ENCODE measurements at regions not wholly inside any gene's neighbourhood (a gene's known extent, or its start where the extent isn't known, plus 50 kb on each side); places are given as distances from the start of the nearest gene placed in this dataset.
A peak's percentile ranks its signal among the peaks of the same experiment; 100 is the strongest.
"Not testable (repeated sequence)": the region's sequence is repeated elsewhere in the genome, so short reads cannot be mapped to it uniquely, and the experiment has no call there.

DNA sequence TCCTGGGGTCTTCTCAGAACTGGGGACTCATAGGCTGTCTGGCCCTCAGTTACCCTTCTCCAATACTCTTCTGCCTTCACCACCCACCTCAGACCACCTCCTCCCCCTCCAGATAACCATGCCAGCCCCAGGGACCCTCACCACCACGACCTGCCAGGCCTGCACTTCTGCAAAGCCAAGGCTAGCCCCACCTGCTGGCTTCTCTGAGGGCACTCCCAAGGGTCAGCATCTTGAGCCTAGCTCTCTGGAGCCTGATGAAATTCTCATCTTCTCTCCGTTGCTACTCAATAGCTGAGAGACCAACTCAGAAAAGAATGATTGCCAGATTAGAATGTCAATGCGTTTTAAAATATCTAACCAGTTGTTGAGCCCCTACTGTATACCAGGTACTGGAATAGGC is 56.1 kb upstream of the LYRM9 start:
- Histone ChIP-seq H3K4ac (ENCODE audit: low read depth, low read length) (no peak overlapping the region), H4K20me1 (ENCODE audit: control insufficient read depth, insufficient read depth, insufficient read length) (no peaks in the 10 kb centered on the region), H3K27me3 (ENCODE audit: insufficient read depth, low read length) (no peaks in the 10 kb centered on the region), H3K27ac (ENCODE audit: insufficient read length, low read depth, low read length) (no peak overlapping the region), H2AFZ (ENCODE audit: low read length) (no peak overlapping the region), H3K14ac (ENCODE audit: insufficient read depth, low read length) (no peak overlapping the region; the same call in 1 of the 2 replicates), H3K79me2 (ENCODE audit: insufficient read depth, low read length) (no peaks in the 10 kb centered on the region), H2AK5ac (ENCODE audit: insufficient read length, low read length) (no peak overlapping the region), H2BK12ac (ENCODE audit: insufficient read length, low read depth, low read length) (no peak overlapping the region), H3K79me1 (ENCODE audit: insufficient read depth, low read depth, low read length, poor library complexity, severe bottlenecking) (no peaks in the 10 kb centered on the region), H2BK5ac (ENCODE audit: insufficient read length, low read length) (no peak overlapping the region), H2BK120ac (ENCODE audit: low read depth, low read length, poor library complexity, severe bottlenecking) (no peak overlapping the region), H3K4me1 (ENCODE audit: insufficient read depth, low read length) (peaks cover 2% of the 10 kb centered on the region; the same call in 1 of the 2 replicates), H2BK20ac (ENCODE audit: low read depth, low read length, poor library complexity, severe bottlenecking) (no peak overlapping the region), H3K23ac (ENCODE audit: insufficient read length, low read depth, low read length) (no peak overlapping the region), H4K8ac (replicated peaks; ENCODE audit: insufficient read length, low read depth, low read length) (no peak overlapping the region), H3K9me3 (ENCODE audit: control insufficient read depth, low read depth, low read length) (no peaks in the 10 kb centered on the region), H3K23me2 (ENCODE audit: insufficient read length, low read depth, low read length, poor library complexity, severe bottlenecking) (no peaks in the 10 kb centered on the region), H4K91ac (ENCODE audit: insufficient read length, low read depth, low read length) (no peak overlapping the region), H3K9ac (ENCODE audit: extremely low read depth, insufficient read length, low read length) (no peak overlapping the region), H3K4me2 (ENCODE audit: insufficient read depth, insufficient read length, low read length) (no peak overlapping the region), H2BK15ac (ENCODE audit: low read depth, low read length) (no peak overlapping the region), H3K56ac (ENCODE audit: insufficient read length, low read depth, low read length) (no peak overlapping the region), H3K18ac (ENCODE audit: insufficient read length, low read depth, low read length) (no peak overlapping the region), H4K5ac (ENCODE audit: insufficient read length, low read depth, low read length) (no peak overlapping the region), H3T11ph (ENCODE audit: low read length) (no peak overlapping the region)
- H3K27me3 Mint-ChIP-seq (ENCODE audit: low read depth) = peaks cover 4% of the 10 kb centered on the region; the same call in 1 of the 2 replicates
- no CpG with 5 or more reads among the region's 3 CpGs for WGBS (ENCODE audit: extremely low coverage, insufficient read length, low lambda C conversion rate)
- peak; percentile 64 for DNase-seq
- no peaks in the 10 kb centered on the region for H3K36me3 Mint-ChIP-seq (ENCODE audit: insufficient read depth in 1 of 3, low read depth in 3 of 3)
- H3K9me3 Mint-ChIP-seq = no peaks in the 10 kb centered on the region
- no peak overlapping the region for H3K4me3 Mint-ChIP-seq
- peak overlapping the region in 1 of 3 experiments; percentile 11; a peak in 1 of 7 replicates for H3K27ac Mint-ChIP-seq
- H3K4me1 Mint-ChIP-seq = peaks cover 21 to 39% of the 10 kb centered on the region in 2 experiments
- TF ChIP-seq, protein P1, sequence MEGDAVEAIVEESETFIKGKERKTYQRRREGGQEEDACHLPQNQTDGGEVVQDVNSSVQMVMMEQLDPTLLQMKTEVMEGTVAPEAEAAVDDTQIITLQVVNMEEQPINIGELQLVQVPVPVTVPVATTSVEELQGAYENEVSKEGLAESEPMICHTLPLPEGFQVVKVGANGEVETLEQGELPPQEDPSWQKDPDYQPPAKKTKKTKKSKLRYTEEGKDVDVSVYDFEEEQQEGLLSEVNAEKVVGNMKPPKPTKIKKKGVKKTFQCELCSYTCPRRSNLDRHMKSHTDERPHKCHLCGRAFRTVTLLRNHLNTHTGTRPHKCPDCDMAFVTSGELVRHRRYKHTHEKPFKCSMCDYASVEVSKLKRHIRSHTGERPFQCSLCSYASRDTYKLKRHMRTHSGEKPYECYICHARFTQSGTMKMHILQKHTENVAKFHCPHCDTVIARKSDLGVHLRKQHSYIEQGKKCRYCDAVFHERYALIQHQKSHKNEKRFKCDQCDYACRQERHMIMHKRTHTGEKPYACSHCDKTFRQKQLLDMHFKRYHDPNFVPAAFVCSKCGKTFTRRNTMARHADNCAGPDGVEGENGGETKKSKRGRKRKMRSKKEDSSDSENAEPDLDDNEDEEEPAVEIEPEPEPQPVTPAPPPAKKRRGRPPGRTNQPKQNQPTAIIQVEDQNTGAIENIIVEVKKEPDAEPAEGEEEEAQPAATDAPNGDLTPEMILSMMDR (conservative IDR thresholded peaks at IDR 0.05) = peak; percentile 47; the same call in 2 of the 3 replicates

DNA sequence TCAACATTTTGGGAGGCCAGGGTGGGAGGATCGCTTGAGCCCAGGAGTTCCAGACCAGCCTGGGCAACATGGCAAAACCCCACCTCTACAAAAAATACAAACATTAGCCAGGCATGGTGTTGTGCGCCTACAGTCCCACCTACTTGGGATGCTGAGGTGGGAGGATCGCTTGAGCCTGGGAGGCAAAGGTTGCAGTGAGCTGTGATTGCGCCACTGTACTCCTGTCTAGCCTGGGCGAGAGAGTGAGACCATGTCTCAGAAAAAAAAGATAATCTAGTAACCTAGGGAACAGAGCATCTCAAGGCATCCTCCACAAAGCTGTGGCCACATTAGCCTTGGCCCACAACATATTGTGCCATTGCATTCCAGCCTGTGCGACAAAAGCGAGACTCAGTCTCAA is 57.1 kb upstream of the LYRM9 start:
- H3K36me3 Mint-ChIP-seq (ENCODE audit: insufficient read depth in 1 of 3, low read depth in 3 of 3); H4K8ac ChIP-seq (replicated peaks; ENCODE audit: insufficient read length, low read depth, low read length); H3K4me1 ChIP-seq (ENCODE audit: insufficient read depth, low read length); H4K20me1 ChIP-seq (ENCODE audit: control insufficient read depth, insufficient read depth, insufficient read length); H3T11ph ChIP-seq (ENCODE audit: low read length); H3K27ac ChIP-seq (ENCODE audit: insufficient read length, low read depth, low read length); H3K9ac ChIP-seq (ENCODE audit: extremely low read depth, insufficient read length, low read length); H2BK120ac ChIP-seq (ENCODE audit: low read depth, low read length, poor library complexity, severe bottlenecking); H2AK5ac ChIP-seq (ENCODE audit: insufficient read length, low read length); H3K79me2 ChIP-seq (ENCODE audit: insufficient read depth, low read length); H4K91ac ChIP-seq (ENCODE audit: insufficient read length, low read depth, low read length); H3K4me3 Mint-ChIP-seq; H2BK12ac ChIP-seq (ENCODE audit: insufficient read length, low read depth, low read length); H2AFZ ChIP-seq (ENCODE audit: low read length); H3K4ac ChIP-seq (ENCODE audit: low read depth, low read length); H3K4me2 ChIP-seq (ENCODE audit: insufficient read depth, insufficient read length, low read length); H2BK5ac ChIP-seq (ENCODE audit: insufficient read length, low read length); H3K79me1 ChIP-seq (ENCODE audit: insufficient read depth, low read depth, low read length, poor library complexity, severe bottlenecking); H3K27ac Mint-ChIP-seq; H2BK20ac ChIP-seq (ENCODE audit: low read depth, low read length, poor library complexity, severe bottlenecking); H3K9me3 Mint-ChIP-seq; H3K23me2 ChIP-seq (ENCODE audit: insufficient read length, low read depth, low read length, poor library complexity, severe bottlenecking); H3K56ac ChIP-seq (ENCODE audit: insufficient read length, low read depth, low read length); H4K5ac ChIP-seq (ENCODE audit: insufficient read length, low read depth, low read length); H3K27me3 Mint-ChIP-seq (ENCODE audit: low read depth); DNase-seq; H3K23ac ChIP-seq (ENCODE audit: insufficient read length, low read depth, low read length); H3K18ac ChIP-seq (ENCODE audit: insufficient read length, low read depth, low read length); H2BK15ac ChIP-seq (ENCODE audit: low read depth, low read length); H3K27me3 ChIP-seq (ENCODE audit: insufficient read depth, low read length); H3K9me3 ChIP-seq (ENCODE audit: control insufficient read depth, low read depth, low read length); H3K14ac ChIP-seq (ENCODE audit: insufficient read depth, low read length): not testable (repeated sequence)
- no CpG with 5 or more reads among the region's 7 CpGs for WGBS (ENCODE audit: extremely low coverage, insufficient read length, low lambda C conversion rate)
- H3K4me1 Mint-ChIP-seq = peaks cover 22 to 39% of the 10 kb centered on the region in 2 experiments

All from H9 (cell line).